Heart left ventricle (tissue), 16 donors: ENCODE measurements at regions not wholly inside any gene's neighbourhood (a gene's known extent, or its start where the extent isn't known, plus 50 kb on each side); places are given as distances from the start of the nearest gene placed in this dataset.

ENCODE experiments used
- ATAC-seq, 4 donors: fragments of 200-7000 bp; cut with Tn5 transposase; one replicate each; pipeline ENCODE4 v1.9.1; 2020 to 2022; ENCODE audit warnings: moderate library complexity in 4 of 4, mild to moderate bottlenecking in 3 of 4, moderate number of reproducible peaks in 1 of 4
- DNase-seq, 5 donors: peaks; one replicate each; pipeline ENCODE4 v3.0.0-alpha.2; 2020
- H3K27ac ChIP-seq, 12 donors: fragments of 200-600 bp; sonication (generic) in 4 of 12; one replicate each; pipeline versions ENCODE4 v1.5.0 to v1.8.0; 2016 to 2022; ENCODE audit warnings: mild to moderate bottlenecking in 2 of 12
- H3K27me3 ChIP-seq, 9 donors: fragments of 200-600 bp; sonication (generic) in 2 of 9; one replicate each; pipeline versions ENCODE4 v1.5.1 to v1.8.0; 2016 to 2022; ENCODE audit warnings: mild to moderate bottlenecking in 3 of 9
- H3K36me3 ChIP-seq, 9 donors: fragments of 200-600 bp; sonication (generic) in 2 of 9; one replicate each; pipeline versions ENCODE4 v1.5.0 to v1.8.0; 2018 to 2022; ENCODE audit warnings: mild to moderate bottlenecking in 2 of 9
- H3K4me1 ChIP-seq, 12 donors: fragments of 200-600 bp; sonication (generic) in 4 of 12; one replicate each; pipeline versions ENCODE4 v1.5.0 to v1.8.0; 2016 to 2022; ENCODE audit warnings: mild to moderate bottlenecking in 3 of 12
- H3K4me3 ChIP-seq, 12 donors: fragments of 200-600 bp; sonication (generic) in 4 of 12; one replicate each; pipeline versions ENCODE4 v1.5.0 to v1.8.0; 2017 to 2022; ENCODE audit warnings: mild to moderate bottlenecking in 9 of 12, moderate library complexity in 4 of 12
- H3K9me3 ChIP-seq, 12 donors: fragments of 200-600 bp; sonication (generic) in 4 of 12; one replicate each; pipeline versions ENCODE4 v1.5.0 to v1.8.0; 2016 to 2022; ENCODE audit warnings: mild to moderate bottlenecking in 1 of 12
- CTCF ChIP-seq, 12 donors: fragments of 200-600 bp; sonication (generic) in 4 of 12; IDR thresholded peaks; one replicate each; pipeline versions ENCODE4 v1.5.0 to v1.8.0; 2018 to 2022; ENCODE audit warnings: antibody characterized with exemption in 12 of 12, mild to moderate bottlenecking in 5 of 12
- POLR2A ChIP-seq, 2 donors: fragments of 450-650 bp; IDR thresholded peaks; one replicate each; pipeline ENCODE4 v1.6.1; 2017; ENCODE audit warnings: antibody characterized with exemption in 2 of 2, mild to moderate bottlenecking in 2 of 2, moderate library complexity in 2 of 2
- WGBS, 4 donors: extraction: QIAGEN DNeasy Blood & Tissue Kit in 2 of 4; methylation state at CpG; one replicate each; pipeline versions ENCODE4 v1.1.5 to v1.1.7; 2013 to 2018; 5-methylcytosine and 5-hydroxymethylcytosine counted together
- intact Hi-C, 10 donors: fragments of 100-400 bp; cut with DNase I; formaldehyde crosslinking; loops; one replicate each; pipeline versions ENCODE4 v1.11.1 to v1.14.2; 2022
- donor health status: ischemic (EF 13 %, LVEDD 7.1; RV severe dilation, severe dysfunction).
- donor health status: healthy with polysubstance abuse.
- donor health status: DM: no; HTN: yes; CAD: no.
- donor health status: DM: no; HTN: no; CAD: no.
- donor health status: ischemic (EF 25% LVEDD 6.9; RV normal size, moderate dysfunction).
- donor health status: ischemic (EF 25% LVEDD 5.7; RV mildly dilated, moderate dysfunction).
- donor health status: healthy.
- donor health status: DM: yes; HTN: yes; CAD: no.
- donor health status: ischemic (EF 35%, LVEDD 5.7; RV mildly dilated, moderate dysfunction).
- donor health status: nonischemic (EF 11% LVEDD 7.7; RV severe dilation, severe dysfunction).
- donor health status: DM: yes; HTN: yes; CAD: no.
- donor health status: PGD.
- donor health status: ischemic (EF 29% LVEDD 5.4; RV normal size, mild dysfunction).
- donor health status: nonischemic (EF 23%, LVEDD 6.1; RV moderate dilation, normal function).

DNA sequence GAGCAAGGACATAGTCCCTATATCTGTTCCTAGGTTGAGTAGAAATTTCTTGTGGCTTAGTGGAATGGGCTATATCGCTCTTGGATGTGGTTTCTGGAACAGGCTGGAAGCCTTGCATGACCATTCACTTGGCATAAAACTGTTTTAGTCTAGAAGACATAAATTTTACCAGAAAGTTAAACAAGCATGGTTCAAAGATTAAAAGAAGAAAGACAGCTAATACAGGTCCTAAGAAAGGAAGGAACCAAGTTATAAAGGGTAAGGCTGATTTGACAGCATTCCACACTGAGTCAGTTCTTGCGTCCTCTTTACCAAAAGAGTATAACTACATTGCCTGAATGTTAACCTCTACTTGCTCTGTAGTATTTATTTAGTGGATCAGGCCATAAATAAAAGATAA lies 724.2 kb downstream of the SORCS1 start:
- no peak for TF ChIP-seq CTCF (IDR thresholded peaks at IDR 0.05)
- TF ChIP-seq POLR2A (IDR thresholded peaks at IDR 0.05), result no peak
- Histone ChIP-seq H3K36me3 (no peaks in the 10 kb centered on the region), H3K27ac (no peak overlapping the region), H3K27me3 (no peaks in the 10 kb centered on the region), H3K9me3 (no peaks in the 10 kb centered on the region), H3K4me1 (no peaks in the 10 kb centered on the region), H3K4me3 (no peak overlapping the region)
- DNase-seq (no peak), ATAC-seq (no peak)
- WGBS, 4 donors, result 90 to 96% (median 93%) methylated on average over 2 of the region's 2 CpGs
- intact Hi-C loops, result no loop called here

DNA sequence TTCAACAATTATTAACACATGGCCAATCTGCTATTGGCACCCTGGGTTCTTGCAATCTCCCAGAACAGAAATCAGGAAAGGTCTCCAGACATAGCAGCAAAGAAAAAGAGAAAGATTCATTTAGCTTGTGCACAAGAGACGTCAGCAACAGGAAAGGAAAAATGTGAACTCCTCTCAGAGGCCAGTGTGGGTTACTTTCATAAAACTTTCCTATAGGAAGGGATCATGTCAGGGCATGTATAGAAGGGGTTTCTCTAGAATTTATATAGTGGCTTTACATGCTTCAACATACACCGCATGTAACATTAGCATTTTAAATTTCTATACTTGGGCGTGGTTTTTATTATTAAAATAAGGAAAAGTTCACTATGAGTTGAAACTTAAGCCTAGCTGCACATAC lies 725.1 kb downstream of the SORCS1 start:
- ATAC-seq, result no peak
- Histone ChIP-seq H3K27ac (no peak overlapping the region), H3K27me3 (no peaks in the 10 kb centered on the region), H3K4me3 (no peak overlapping the region), H3K36me3 (no peaks in the 10 kb centered on the region), H3K4me1 (no peaks in the 10 kb centered on the region), H3K9me3 (peaks cover 0 to 8% (median 0%) of the 10 kb centered on the region in 12 donors)
- TF ChIP-seq CTCF (IDR thresholded peaks at IDR 0.05), result no peak
- TF ChIP-seq POLR2A (IDR thresholded peaks at IDR 0.05), result no peak
- no peak for DNase-seq
- WGBS, 4 donors, result 68 to 87% (median 76%) methylated on average over 3 of the region's 3 CpGs
- intact Hi-C loops, result loop anchor here in 1 of 10 donors (10.0 kb wide), 1 partner anchor 55 kb away; no protein-coding TSS in a partner anchor

GRCh38 chr10:106438386-106438785 lies 726.1 kb downstream of the SORCS1 start:
- 52 to 65% (median 60%) methylated on average over 1 of the region's 1 CpG for WGBS, 4 donors
- DNase-seq (no peak), ATAC-seq (no peak)
- intact Hi-C loops, result loop anchor here in 1 of 10 donors (10.0 kb wide), 1 partner anchor 56 kb away; no protein-coding TSS in a partner anchor
- Histone ChIP-seq H3K36me3 (no peaks in the 10 kb centered on the region), H3K4me1 (no peaks in the 10 kb centered on the region), H3K27ac (no peak overlapping the region), H3K4me3 (no peak overlapping the region), H3K27me3 (no peaks in the 10 kb centered on the region), H3K9me3 (peaks cover 0 to 11% (median 0%) of the 10 kb centered on the region in 12 donors)
- TF ChIP-seq POLR2A (IDR thresholded peaks at IDR 0.05) (no peak), CTCF (IDR thresholded peaks at IDR 0.05) (no peak)

GRCh38 chr10:106436123-106436715 lies 728.3 kb downstream of the SORCS1 start:
- H3K27ac ChIP-seq, result no peak overlapping the region
- intact Hi-C loops, result loop anchor here in 1 of 10 donors (10.0 kb wide), 1 partner anchor 59 kb away; no protein-coding TSS in a partner anchor
- WGBS, 4 donors, result 82 to 86% (median 85%) methylated on average over 3 of the region's 3 CpGs

More at GRCh38 chr10:106436123-106436715, 728.3 kb downstream of the SORCS1 start:
- Histone ChIP-seq H3K4me1 (no peaks in the 10 kb centered on the region), H3K27me3 (no peaks in the 10 kb centered on the region), H3K36me3 (no peaks in the 10 kb centered on the region), H3K9me3 (peaks cover 0 to 11% (median 0%) of the 10 kb centered on the region in 12 donors), H3K4me3 (no peak overlapping the region)
- TF ChIP-seq POLR2A (IDR thresholded peaks at IDR 0.05) (no peak), CTCF (IDR thresholded peaks at IDR 0.05) (no peak)
- ATAC-seq (no peak), DNase-seq (no peak)
